ENCODE measurements at regions not wholly inside any gene's neighbourhood (a gene's known extent, or its start where the extent isn't known, plus 50 kb on each side); places are given as distances from the start of the nearest gene placed in this dataset.

DNA sequence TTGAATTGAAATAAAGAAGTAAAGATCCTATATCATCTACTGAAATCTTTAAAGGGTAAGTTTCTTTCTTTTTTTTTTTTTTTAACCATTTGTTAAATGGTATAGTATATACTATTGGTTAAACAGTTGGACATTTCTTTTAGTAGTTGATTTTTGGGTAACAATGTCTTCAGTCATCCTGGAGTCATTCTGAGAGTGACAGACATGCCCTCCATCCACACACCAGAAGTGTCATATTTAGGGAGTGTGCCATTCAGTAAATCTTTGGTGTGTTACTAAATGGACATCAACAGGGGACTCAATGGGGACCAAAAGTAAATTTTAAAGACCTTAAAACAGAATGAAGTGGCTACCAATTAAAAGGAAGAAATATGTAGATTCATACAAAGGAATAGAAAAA is 50.8 kb upstream of the SLC39A10 start:
- DNase-seq (ENCODE audit: low read depth) = no peak

DNA sequence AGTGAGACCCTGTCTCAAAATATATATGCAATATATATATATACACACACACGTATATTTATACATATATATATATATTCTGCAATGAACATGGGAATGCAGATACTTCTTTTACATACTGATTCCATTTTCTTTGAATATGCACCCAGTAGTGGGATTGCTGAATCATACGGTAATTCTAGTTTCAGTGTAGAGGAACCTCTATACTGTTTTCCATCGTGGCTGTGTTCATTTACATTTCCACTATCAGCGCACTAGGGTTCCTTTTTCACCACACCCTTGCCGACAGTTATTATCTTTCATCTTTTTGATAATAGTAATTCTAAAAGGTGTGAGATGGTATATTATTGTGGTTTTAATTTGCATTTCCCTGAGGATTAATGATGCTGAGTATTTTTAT is 52.3 kb upstream of the SLC39A10 start:
- DNase-seq (ENCODE audit: low read depth) = no peak

DNA sequence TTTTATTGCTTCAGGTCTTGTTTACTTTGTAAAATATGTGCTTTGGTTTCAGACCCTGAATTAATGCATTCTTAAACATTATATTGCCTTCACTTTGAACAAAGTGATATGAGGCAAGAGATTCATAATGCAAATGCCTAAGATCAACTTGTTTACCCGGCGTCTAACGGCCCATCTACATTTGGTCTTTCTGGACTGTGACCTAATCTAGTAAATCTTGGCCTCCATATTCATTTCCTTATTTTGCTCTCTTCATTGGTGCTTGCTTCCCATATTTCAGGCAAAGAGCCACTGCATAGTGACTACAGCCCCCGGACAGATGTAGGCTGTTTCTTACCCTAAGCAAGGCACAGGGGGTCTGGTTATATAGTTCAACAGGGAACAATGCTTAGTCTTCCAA is 53.0 kb upstream of the SLC39A10 start:
- DNase-seq (ENCODE audit: low read depth) = no peak

DNA sequence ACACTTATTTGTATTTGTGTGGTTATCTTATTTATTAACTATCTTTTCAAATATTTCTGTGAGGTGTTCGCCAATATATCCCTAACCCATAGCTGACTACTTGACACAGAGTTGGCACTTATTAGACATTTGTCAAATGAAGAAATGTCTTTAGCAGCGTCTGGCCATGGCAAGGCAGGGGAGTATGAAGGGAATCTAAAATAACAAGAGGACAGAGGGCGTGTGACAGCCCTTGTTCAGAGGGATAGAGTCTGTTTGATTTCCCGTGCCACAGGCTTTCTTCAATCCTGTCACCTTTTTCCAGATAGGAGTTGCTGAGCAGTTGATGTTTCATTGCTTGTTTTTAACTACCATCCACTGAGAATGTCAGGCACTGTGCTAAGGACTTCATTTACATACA is 53.6 kb upstream of the SLC39A10 start:
- no peak for DNase-seq (ENCODE audit: low read depth)

DNA sequence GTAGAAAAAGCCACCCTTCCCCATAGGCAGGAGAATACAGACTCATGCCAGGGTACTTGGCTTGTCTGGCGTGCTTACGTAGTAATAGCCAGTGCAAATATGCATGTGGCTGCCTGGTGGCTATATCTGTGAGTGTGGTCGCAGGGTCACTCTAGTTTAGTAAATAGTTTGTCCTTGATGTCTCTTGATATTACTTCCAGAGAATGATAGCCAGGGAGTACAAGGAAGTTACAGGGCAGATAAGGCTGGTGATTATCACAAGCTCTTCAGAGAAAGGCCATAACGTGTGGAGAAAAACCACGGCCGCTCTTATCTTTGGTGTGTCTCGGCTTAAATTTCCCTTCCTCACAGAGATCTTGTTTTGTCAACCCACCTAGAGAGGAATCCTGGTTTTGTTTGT is 54.3 kb upstream of the SLC39A10 start:
- DNase-seq (ENCODE audit: low read depth) = no peak

DNA sequence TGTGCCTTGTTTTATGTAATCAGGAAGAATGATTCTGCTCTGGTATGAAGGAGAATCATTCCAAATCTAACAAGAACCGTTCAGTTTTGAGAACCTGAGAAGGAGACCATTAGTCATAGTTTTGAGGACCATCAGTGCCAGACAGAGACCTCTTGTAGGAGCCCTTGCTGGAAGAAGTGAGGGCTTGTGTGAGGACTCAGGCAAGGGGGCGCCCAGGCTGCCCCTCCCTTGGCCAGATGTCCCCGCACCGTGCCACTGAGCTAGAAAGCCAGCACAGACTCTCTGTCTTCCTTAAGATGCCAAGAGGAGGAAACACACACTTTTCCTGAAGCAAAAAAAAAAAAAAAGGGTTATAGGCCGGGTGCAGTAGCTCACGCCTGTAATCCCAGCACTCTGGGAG is 55.7 kb upstream of the SLC39A10 start:
- no peak for DNase-seq (ENCODE audit: low read depth)

DNA sequence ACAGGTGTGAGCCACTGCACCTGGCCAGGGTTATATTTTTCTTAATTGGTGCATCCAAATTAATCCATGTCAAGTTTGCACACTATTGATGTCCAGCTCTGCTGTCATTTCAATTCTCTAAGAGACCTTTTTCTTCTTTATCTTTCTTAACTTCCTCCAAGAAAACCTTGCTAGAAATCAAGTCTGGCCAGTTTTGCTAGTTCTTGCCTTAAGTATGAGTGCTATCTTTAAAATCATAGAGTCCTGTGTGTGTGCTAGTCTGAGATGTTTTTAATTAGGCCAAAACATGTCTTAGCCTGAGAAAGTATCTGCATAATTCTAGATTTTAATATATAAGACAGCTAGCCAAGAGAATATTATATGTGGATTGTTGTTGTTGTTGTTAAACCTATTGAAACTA is 56.2 kb upstream of the SLC39A10 start:
- no peak for DNase-seq (ENCODE audit: low read depth)

DNA sequence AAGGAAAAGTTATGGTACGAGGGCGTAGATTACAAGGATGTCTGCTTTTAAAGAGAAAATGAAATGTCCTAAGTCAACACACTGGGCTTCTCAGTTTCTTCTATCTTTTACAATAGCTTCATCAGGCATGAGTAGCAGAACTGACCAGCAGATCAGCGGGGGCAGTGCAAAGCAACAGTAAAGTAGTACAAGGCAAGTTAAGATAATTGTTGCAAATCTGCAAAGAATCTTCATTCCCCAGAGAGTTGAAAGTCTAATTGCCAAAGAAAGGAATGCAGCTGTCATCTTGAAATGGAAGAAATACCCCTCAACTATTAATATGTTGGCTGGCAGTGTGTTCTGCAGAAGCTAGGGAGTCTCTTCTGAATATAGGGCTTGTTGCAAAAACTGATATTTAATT is 60.2 kb upstream of the SLC39A10 start:
- no peak for DNase-seq (ENCODE audit: low read depth)

DNA sequence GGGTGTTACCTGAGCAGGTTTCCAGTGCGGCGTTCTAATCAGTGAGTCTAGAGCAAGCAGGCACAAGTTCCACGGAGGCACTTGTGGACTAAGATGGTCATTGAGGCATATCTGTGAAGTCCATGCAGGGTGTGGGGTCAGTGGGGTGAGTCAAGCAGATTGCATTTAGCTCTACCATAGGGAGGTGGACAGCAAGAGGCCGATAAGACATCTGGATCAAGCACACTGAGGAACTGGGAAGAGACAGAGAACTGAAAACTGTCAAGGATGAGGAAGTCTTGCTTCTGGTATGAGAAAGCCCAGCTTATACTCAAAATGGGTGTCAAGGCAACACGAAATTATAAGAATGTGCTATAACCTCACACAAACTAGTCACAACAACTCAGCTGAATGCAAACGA is 61.2 kb upstream of the SLC39A10 start:
- no peak for DNase-seq (ENCODE audit: low read depth)

DNA sequence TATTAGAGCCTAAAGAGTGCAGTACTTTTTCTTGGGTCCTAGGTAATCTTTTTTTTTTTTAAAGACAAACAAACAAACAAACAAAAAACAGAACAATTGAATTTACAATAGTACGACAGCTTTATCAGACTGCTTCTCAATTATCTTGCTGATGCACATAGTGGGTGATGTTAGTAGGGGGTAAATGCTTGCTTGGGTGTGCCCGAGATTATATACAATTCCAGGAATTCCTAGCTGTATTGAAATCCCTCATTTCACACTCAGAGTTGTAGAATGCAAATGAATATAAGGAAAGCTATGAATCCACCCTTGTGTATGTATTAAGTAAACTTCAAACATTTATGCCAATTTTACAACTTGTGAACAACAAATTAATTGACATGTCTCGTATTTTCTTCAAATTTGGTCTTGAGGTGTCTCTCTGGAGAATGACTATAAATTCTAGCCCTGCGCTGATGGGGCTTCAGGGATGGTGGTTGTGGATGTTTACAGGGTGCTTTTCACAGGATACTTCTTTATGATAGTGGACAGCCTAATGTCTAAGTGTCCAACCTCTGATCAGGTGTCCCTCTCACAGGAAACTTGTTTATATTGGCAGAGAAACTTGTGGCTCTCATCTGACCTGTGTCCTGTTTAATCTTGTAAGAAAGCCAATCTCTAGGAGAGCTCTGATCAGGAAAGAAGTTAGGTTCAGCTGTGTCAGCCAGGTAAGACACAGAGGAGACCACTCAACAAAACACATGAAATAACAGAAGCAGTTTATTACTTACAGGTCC is 61.9 kb upstream of the SLC39A10 start:
- no peak for DNase-seq (ENCODE audit: low read depth)

DNA sequence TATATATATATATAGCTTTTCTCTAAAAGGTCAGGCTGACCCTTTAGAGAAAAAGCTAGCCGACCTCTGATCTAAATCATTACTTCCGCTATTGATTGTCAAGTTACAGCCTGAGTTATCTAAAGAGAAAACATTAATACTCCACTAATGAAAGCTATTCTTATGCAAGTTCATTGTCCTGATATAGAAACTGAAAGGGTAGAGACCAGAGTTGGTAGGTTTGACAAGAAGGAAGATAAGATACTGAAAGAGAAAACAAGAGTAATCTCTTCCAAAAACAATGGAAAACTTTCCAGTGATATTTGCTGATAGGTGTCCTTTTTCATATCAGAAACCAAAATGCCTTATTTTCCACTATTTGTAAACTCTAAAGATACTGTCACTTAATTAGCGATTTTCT is 62.8 kb upstream of the SLC39A10 start:
- no peak for DNase-seq (ENCODE audit: low read depth)

DNA sequence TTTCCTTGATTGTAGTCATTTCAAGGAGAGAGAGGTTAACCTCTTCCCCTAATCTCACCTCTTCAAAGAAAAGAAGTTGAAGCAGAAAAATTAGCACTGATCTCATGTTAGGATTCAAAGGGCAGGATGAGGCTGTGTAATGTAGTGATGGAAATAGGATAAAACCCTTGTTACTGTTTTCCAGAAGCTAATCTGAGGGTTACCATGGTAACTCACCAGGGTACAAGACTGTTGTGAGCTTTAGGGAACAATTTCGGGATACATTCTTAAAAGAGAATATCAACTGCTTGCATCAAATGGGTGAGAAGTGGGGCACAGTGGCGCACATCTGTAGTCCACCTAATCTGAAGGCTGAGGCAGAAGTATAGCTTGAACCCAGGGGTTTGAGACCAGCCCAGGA is 64.9 kb upstream of the SLC39A10 start:
- no peak for DNase-seq (ENCODE audit: low read depth)

DNA sequence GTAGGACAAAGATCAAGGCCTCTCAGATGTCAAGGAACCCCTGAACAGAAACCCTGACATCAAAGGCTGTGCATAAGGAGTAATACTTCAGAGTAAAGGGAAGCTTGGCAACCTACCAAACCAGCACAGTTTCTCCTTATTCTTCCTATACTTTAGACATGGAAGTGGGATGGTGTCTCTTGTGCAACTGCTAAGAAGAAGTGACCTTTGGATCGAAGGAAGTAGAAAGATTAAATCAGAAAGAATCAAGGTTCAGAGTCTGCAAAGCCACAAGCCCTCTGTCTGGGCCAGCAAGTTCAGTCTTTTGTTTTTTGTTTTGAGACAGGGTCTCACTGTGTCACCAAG is 66.2 kb upstream of the SLC39A10 start:
- DNase-seq (ENCODE audit: low read depth) = no peak

DNA sequence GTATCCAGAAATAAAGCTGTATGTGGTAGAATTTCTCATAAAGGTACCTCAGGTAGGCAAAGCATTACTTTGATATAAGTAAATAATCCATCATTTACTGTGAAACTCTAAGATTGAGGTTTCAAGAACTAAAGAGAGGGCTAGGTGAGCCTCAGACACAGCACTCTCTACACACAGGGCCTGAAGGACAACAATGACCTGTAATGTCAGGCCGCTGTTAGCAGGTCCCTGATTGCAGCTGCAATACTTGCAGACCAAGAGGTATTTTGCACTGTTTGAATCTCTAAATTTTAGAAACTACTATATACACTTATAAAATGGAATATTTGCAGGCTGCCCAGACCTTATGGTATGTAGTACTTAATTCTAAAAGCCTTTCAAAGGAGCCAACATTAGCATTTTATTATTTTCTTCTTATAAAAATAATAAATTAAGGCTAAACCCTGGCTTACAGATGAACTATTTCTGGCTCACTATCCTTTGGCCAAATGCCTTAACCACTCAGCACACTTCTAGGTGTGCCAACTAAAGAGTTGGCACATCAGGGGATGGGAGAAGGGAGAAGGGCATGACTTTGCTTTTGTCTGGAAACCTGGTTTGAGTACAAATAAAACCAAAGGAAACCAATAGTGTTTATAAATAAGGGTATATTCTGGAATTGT is 66.7 kb upstream of the SLC39A10 start:
- DNase-seq (ENCODE audit: low read depth) = no peak

DNA sequence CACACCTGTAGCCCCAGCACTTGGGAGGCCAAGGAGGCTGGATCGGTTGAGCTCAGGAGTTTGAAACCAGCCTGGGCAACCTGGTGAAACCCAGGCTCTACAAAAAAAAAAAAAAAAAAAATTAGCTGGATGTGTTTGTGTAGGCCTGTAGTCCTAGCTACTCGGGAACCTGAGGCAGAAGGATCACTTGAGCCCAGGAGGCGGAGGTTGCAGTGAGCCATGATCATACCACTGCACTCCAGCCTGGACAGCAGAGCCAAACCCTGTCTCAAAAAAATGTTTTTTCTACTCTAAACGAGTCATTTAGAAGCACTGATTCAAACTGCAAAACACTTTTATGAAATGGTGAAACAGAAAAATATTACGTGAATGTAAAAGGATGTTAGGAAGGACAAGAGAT is 69.1 kb upstream of the SLC39A10 start:
- DNase-seq (ENCODE audit: low read depth) = no peak

DNA sequence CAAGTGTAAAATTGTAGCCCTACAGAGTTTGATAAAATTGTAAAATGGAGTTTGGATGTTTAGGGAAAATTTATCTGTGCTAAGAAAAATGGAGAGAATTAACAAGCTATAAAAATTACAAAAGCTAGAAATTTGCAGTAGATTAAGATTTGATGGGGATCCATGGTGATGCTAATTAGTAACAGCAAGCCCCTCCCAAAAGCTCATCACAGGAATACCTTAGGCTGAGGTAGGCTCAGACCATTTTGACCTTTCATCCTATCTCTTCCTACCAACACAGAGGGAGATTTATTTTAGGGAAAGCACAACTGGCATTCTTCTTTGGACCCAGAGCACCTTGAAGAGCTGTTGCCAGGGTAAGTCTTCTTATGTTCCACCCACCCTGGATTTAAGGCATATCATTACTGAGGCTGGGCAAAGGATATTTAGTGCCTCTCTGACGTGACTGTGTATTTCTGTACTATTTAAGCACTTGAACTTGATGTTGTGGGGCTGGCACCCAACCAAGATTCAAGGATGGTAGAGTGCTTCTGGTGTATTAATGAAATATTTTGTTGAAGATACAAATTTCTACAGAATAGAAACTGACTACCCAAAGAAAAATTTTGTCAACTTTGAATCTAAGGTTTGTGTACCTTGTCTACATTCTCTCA is 70.8 kb upstream of the SLC39A10 start:
- DNase-seq (ENCODE audit: low read depth) = no peak

DNA sequence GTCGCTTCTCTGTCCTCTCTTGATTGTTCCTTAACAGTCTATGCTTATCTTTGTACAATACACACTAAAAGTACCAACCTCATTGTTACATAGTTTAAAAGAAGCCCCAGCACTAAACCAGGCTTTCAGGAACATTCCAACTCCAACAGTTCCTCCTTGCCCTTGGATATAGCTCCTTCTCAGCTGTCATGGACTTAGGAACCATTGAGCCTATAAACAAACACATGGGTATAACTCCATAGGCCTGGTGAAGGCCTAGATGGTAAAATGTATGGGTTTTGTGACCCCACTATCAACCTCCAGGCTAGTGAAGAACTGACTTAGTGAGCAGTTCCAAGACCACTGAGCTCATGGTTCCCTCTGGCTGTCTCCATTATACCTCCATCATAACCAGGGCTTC is 74.8 kb upstream of the SLC39A10 start:
- no peak for DNase-seq (ENCODE audit: low read depth)

DNA sequence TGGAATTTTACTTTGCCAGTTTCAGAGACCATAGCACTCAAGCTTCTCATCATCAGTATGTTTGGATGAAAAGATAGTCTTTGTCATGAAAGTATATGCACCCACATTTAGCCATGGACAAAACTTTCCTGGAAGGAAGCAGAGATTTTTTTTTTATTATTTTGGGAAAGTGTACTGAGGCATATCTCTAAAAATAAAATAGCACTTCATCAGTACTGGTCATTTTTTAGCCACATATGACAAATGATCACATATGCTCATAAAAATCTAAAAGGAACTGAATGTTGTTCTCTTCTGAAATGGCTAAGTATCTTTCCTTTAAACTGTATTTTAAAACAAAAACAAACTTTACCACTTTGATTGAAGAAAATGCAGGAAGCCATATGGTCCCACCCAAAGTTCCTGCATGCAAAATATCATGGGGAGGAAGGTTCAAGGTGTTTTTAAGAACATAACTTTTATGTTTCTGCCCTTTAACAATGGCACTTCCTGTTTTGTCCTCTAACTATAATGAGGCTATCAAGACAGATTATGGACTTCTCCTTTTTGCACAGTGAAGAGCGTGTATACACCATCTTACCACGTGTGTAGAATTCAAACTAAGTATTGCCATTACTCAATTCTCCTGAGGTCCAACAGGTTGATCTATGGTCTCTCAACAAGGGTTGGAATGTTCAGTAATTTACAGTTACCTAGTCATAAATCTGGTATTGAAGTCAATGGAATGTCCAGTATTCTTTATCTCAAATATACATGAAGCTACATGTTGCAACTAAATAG is 77.1 kb upstream of the SLC39A10 start:
- no peak for DNase-seq (ENCODE audit: low read depth)

DNA sequence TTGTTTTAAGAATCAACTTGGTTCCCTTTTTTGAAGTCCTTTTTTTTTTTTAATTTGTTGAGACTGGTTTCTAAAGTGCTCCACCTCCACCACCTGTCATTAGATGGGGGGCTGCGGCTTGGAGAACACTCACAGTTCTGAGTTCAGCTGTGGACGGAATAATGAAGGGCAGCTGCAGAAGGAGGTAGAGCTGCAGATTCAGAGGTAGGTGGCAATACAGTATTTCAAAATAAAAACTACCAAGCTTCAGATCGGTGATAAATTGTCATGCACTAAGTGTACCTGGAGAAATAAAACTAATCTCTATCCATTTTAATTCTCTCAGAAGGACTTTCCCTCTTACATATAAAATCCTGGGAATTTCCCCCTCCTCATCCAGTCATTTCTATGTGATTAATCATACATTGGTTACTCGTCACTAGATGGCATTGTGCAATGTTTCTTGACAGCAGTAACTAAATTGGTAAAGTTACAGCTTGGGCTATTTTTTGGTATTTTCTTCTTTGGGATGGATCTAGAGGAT is 81.1 kb upstream of the SLC39A10 start:
- DNase-seq (ENCODE audit: low read depth) = no peak

DNA sequence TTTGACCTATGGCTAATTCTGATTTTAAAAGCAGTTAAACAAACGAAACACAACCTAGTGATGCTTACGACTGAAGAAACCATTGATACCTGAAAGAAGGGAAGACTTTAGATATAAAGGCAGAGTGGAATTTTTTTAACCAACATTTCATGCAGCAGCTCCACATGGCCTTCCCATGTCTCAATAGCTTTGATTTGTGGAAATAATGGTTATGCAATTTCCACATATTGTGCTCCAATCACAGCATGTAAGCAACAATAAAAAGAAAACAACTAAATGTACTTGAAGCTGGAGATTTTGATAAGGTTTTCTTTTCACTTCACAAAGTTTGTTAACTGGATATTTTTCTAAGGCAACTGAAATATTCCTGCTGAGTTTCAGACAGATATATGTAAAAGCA is 82.0 kb upstream of the SLC39A10 start:
- no peak for DNase-seq (ENCODE audit: low read depth)

DNA sequence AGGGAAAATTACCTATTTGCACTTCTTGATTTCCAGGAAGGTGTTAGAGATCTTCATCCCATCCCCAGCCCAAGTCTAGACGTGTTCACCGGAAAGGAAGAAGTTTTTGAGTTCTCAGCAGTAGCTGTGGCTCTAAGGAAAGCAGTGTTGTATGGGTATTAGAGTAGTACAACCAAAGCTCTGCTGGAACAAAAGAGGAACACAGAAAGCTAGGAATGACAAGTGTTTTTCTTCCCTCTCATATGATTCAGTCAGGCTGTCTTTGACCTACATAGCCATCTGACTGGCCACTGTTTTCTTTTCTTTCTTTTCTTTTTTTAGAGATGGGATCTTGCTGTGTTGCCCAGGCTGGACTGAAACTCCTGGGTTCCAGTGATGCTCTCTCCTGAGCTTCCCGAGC is 82.7 kb upstream of the SLC39A10 start:
- no peak for DNase-seq (ENCODE audit: low read depth)

DNA sequence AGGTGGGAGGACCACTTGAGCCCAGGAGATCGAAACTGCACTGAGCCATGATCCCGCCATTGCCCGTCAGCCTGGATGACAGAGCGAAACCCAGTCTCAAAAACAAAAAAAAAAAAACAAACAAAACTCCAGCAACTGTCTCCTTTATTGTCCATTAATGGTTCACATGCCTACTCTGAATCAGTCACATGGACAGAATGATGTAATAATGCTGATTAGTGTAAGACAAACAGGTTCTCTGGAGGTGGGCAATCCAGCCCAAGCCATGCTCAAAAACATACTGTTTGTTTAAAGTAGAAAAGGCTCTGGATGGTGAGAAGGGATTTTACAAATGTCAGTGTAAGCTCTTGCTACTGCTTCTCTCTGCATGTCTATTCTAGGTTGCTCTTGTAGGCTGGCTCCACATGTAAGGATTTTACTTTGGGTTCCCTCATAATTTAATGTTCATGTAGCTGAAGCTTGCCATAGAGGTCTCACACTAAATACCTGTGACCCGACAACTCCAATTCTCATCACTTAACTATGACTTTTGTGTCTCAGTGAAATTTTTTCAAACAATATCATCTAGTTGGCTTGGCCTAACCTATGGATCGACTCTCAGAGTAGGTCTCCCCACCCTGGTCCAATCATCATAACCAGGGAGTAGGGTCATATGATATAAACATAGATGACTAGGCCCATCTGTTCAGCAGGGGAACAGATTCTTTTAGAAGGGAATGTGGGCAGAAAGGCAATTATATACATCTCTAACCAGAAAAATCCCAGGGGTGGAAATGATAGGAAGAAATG is 83.9 kb upstream of the SLC39A10 start:
- no peak for DNase-seq (ENCODE audit: low read depth)

Measured in stimulated activated CD8-positive, alpha-beta memory T cell treated with anti-CD3 and anti-CD28 coated beads, Interleukin-4, amount 100 ng/mL, for 24 hours (primary cell).